ENCODE measurements at regions not wholly inside any gene's neighbourhood (a gene's known extent, or its start where the extent isn't known, plus 50 kb on each side); places are given as distances from the start of the nearest gene placed in this dataset.

DNA sequence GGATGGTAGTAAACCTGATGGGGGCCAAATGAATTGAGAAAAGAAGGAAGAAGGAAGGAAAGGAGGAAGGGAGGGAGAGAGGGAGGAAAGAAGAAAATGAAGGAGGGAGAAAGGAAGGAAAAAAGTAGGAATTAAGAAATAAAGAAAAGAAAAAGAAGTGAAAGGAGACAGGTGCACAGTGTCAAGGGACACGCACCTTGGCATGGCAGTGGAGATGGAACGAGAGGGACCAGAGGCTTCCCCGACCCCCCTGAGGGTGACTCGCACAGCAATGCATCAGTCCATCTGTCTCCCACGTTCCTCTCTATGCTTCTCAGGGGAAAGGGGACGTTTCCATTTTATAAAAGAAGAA lies 199.6 kb downstream of the CXCL12 start:
- no peak for DNase-seq
- Histone ChIP-seq H3K4me1 (no peaks in the 10 kb centered on the region), H3K36me3 (no peaks in the 10 kb centered on the region), H3K27me3 (no peaks in the 10 kb centered on the region), H3K9me3 (no peaks in the 10 kb centered on the region), H3K4me3 (no peak overlapping the region), H3K27ac (no peak overlapping the region)
- 64 to 67% methylated on average over 6 of the region's 6 CpGs for WGBS, 2 donors
- TF ChIP-seq POLR2A (IDR thresholded peaks at IDR 0.05), result no peak
- TF ChIP-seq, protein P1, sequence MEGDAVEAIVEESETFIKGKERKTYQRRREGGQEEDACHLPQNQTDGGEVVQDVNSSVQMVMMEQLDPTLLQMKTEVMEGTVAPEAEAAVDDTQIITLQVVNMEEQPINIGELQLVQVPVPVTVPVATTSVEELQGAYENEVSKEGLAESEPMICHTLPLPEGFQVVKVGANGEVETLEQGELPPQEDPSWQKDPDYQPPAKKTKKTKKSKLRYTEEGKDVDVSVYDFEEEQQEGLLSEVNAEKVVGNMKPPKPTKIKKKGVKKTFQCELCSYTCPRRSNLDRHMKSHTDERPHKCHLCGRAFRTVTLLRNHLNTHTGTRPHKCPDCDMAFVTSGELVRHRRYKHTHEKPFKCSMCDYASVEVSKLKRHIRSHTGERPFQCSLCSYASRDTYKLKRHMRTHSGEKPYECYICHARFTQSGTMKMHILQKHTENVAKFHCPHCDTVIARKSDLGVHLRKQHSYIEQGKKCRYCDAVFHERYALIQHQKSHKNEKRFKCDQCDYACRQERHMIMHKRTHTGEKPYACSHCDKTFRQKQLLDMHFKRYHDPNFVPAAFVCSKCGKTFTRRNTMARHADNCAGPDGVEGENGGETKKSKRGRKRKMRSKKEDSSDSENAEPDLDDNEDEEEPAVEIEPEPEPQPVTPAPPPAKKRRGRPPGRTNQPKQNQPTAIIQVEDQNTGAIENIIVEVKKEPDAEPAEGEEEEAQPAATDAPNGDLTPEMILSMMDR (IDR thresholded peaks at IDR 0.05), result no peak
- intact Hi-C loops (cut with DNase I), result no loop called here

DNA sequence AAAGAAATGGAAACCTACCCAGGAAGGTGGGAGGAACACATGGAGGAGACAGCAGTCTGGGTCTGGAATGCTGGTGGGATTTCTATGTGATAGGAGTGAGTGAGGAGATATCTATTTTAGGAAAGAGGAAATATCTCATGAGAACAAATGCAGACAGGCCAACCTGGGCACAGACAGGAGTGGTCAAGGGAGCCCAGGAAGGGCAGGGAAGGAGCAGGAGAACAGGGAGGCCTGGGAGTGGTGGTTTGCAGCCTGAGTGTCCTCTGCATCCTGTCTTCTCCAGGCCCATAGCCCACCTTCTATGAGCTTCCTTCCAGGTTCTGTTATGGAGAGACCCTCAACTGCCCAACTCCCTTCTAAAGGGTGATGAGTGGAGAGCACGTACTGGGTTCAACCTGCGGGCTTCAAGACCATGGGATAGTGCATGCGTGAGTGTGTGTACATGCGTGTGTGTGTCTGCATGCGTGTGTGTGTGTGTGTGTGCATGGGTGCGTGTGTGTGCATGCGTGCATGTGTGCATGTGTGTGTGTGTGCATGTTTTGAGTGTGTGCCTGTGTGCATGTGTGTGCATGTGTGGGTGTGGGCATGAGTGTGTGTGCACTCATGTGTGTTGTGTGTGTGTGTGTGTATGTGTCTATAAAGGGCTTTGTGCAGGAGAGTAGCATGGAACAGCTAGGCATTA lies 200.1 kb downstream of the CXCL12 start:
- no peaks in the 10 kb centered on the region for H3K27me3 ChIP-seq
- no peak overlapping the region for H3K27ac ChIP-seq
- no peaks in the 10 kb centered on the region for H3K36me3 ChIP-seq
- WGBS, 2 donors, result 91 to 93% methylated on average over 3 to 7 of the region's 7 CpGs
- intact Hi-C loops (cut with DNase I), result no loop called here
- H3K4me1 ChIP-seq, result peaks cover 0 to 5% (median 0%) of the 10 kb centered on the region in 3 donors
- no peak for TF ChIP-seq POLR2A (IDR thresholded peaks at IDR 0.05)
- TF ChIP-seq, protein P1 (IDR thresholded peaks at IDR 0.05), result no peak
- no peak overlapping the region for H3K4me3 ChIP-seq
- no peaks in the 10 kb centered on the region for H3K9me3 ChIP-seq
- DNase-seq, result no peak

DNA sequence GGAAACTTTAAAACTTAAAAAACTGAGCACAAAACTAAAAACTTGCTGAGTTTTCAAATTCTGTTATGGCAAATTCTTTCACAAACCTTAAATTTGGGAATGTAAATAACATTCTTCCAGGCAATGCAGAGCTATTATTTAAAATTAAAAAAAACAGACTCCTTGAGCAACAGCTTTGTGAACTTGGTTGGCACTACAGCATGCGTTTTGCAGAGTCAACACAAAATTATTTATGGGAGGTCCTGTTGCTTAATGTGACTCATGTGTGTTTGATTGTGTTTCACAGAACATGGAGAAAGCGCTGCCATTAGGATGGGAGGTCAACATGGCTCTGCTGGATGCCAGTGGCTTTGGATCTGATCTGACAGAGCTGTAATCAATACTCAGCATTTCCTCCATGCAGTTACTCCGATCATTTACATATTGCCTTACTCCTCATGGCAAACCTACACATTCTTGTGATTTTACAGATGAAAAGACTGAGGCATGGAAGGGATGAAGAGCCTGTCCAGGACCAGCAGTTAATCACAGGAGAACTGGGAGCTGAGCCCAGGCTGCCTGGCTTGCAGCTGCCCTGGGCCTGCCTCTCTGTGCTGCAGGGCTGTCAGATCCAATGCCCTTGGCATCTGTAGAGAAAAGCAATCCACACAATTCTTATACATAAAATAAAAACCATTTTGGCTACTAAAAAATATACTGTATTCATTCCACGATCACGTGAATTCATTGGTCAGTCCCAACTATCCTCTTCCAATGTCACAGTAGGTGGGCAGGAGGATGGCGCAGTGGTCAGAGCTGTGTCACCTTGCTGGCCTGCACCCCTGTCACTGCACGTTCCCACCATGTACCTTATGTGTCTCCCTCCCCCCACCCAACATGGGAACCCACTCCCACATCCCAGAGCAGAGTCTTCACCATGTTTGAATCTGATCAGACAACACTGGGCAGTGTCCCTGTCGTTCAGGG lies 200.9 kb downstream of the CXCL12 start:
- 59 to 61% methylated on average over 7 to 8 of the region's 8 CpGs for WGBS, 2 donors
- TF ChIP-seq POLR2A (IDR thresholded peaks at IDR 0.05), result no peak
- TF ChIP-seq, protein P1 (IDR thresholded peaks at IDR 0.05), result no peak
- no peak for DNase-seq
- peaks cover 0 to 5% (median 0%) of the 10 kb centered on the region in 3 donors for H3K4me1 ChIP-seq
- H3K27ac ChIP-seq, result no peak overlapping the region
- H3K4me3 ChIP-seq, result no peak overlapping the region
- intact Hi-C loops (cut with DNase I), result no loop called here
- no peaks in the 10 kb centered on the region for H3K36me3 ChIP-seq
- H3K27me3 ChIP-seq, result no peaks in the 10 kb centered on the region
- H3K9me3 ChIP-seq, result no peaks in the 10 kb centered on the region

DNA sequence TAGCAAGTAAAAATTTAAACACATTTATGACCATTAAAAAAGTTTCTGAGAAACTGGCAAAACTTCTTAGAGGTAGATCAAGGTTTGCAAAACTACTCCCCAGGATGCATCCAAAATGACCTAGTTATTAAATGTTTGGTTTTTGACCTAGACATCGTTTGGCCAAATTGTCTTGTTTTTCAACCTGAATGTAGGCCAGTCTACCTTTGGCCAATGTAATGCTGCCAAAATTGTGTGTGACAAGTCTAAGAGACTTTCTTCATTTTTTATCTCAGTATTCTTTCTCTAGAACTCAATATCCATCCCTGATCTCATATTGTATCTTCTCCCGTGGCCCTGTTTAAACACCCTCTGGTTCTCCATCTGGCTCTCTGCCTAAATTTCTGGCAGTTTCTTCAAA lies 202.0 kb downstream of the CXCL12 start:
- Histone ChIP-seq H3K27me3 (no peaks in the 10 kb centered on the region), H3K9me3 (no peaks in the 10 kb centered on the region), H3K4me1 (peaks cover 0 to 5% (median 0%) of the 10 kb centered on the region in 3 donors), H3K27ac (no peak overlapping the region), H3K36me3 (no peaks in the 10 kb centered on the region), H3K4me3 (no peak overlapping the region)
- DNase-seq, result no peak
- 61 to 64% methylated on average over 2 of the region's 2 CpGs for WGBS, 2 donors
- TF ChIP-seq POLR2A (IDR thresholded peaks at IDR 0.05), result no peak
- TF ChIP-seq, protein P1 (IDR thresholded peaks at IDR 0.05), result no peak
- intact Hi-C loops (cut with DNase I), result no loop called here
